AG09319 (cell line): ENCODE measurements at regions not wholly inside any gene's neighbourhood (a gene's known extent, or its start where the extent isn't known, plus 50 kb on each side); places are given as distances from the start of the nearest gene placed in this dataset.

Source experiments
- DNase-seq: peaks from one replicate; pipeline ENCODE4 v3.0.0-alpha.2; 2010; ENCODE audit warnings: low read depth; ENCODE audit errors: extremely low read depth
- TF ChIP-seq, protein P1 (sequence below): IDR thresholded peaks from 2 replicates; pipeline ENCODE4 v1.5.1; 2011; ENCODE audit warnings: low read depth, mild to moderate bottlenecking, inconsistent platforms, low read length, moderate library complexity

- TF ChIP-seq, protein P1, sequence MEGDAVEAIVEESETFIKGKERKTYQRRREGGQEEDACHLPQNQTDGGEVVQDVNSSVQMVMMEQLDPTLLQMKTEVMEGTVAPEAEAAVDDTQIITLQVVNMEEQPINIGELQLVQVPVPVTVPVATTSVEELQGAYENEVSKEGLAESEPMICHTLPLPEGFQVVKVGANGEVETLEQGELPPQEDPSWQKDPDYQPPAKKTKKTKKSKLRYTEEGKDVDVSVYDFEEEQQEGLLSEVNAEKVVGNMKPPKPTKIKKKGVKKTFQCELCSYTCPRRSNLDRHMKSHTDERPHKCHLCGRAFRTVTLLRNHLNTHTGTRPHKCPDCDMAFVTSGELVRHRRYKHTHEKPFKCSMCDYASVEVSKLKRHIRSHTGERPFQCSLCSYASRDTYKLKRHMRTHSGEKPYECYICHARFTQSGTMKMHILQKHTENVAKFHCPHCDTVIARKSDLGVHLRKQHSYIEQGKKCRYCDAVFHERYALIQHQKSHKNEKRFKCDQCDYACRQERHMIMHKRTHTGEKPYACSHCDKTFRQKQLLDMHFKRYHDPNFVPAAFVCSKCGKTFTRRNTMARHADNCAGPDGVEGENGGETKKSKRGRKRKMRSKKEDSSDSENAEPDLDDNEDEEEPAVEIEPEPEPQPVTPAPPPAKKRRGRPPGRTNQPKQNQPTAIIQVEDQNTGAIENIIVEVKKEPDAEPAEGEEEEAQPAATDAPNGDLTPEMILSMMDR = no peak
- no peak for DNase-seq
These were observed 303.8 kb downstream of the METTL15 start for GRCh38 chr11:28412029-28412428.

- TF ChIP-seq, protein P1 = no peak
- no peak for DNase-seq
These were observed 293.3 kb downstream of the METTL15 start for GRCh38 chr11:28401446-28401845.

DNA sequence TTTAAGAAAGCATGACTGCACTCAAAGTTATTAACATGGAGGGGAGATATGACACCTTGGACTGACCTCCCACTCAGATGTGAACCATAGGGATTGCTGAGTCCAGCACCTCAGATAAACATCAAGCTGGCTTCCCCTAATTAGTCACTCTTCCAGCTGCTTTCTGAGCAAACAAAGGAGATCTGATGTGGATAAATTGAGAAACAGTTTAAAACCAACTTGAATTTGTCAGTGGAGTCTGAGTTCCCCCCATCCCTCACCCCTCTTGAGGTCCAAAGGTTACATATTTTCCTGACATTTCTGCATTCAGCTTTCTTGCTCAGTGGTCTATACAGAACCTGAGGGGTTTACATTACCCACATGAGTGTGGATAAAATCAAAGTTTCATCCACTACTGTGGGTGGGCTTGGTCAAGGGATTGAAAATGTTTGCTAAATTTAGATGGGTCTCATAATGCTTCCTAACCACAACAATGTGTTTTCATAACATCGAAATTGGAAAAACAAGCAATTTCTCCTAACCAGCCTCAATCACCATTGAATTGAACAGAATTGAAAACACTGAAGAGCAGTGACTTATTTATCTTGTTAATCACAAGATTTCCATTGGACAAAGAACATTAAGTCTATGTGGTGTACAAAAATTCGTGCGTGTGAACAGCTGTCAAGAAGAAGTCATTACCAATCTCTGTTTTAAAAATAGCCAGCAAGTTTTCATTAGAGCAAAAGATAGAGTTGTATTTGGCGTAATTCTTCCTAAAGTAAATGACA lies 292.3 kb downstream of the METTL15 start:
- peak; percentile 36 for DNase-seq
- TF ChIP-seq, protein P1 = no peak

- DNase-seq = no peak
- TF ChIP-seq, protein P1 = no peak
These were observed 285.2 kb downstream of the METTL15 start for GRCh38 chr11:28393348-28393747.

DNA sequence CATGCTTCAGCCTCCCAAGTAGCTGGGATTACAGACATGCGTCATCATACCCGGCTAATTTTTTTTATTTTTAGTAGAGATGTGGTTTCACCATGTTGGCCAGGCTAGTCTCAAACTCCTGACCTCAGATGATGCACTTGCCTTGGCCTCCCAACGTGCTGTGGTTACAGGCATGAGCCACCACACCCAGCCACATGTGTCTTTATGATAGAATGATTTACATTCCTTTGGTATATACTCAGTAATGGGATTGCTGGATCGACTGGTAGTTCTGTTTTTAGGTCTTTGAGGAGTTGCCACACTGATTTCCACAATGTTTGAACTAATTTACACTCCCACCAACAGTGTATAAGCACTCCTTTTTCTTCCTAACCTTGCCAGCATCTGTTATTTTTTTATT lies 276.2 kb downstream of the METTL15 start:
- DNase-seq = peak; percentile 79
- TF ChIP-seq, protein P1 = no peak

- TF ChIP-seq, protein P1 = no peak
- DNase-seq = no peak
These were observed 275.3 kb downstream of the METTL15 start for GRCh38 chr11:28383456-28383855.
